Hepatocyte (in vitro differentiated cells): ENCODE measurements at regions not wholly inside any gene's neighbourhood (a gene's known extent, or its start where the extent isn't known, plus 50 kb on each side); places are given as distances from the start of the nearest gene placed in this dataset.

ENCODE experiments used
- CTCF ChIP-seq: fragments of 200-600 bp; sonication (generic); IDR thresholded peaks from 2 replicates; pipeline ENCODE4 v1.5.1; 2016; ENCODE audit warnings: antibody characterized with exemption, mild to moderate bottlenecking; ENCODE audit not compliant: poor library complexity
- EZH2 ChIP-seq: fragments of 200-600 bp; sonication (generic); IDR thresholded peaks from 2 replicates; pipeline ENCODE4 v1.6.1; 2016; ENCODE audit warnings: antibody characterized with exemption, mild to moderate bottlenecking, borderline replicate concordance

DNA sequence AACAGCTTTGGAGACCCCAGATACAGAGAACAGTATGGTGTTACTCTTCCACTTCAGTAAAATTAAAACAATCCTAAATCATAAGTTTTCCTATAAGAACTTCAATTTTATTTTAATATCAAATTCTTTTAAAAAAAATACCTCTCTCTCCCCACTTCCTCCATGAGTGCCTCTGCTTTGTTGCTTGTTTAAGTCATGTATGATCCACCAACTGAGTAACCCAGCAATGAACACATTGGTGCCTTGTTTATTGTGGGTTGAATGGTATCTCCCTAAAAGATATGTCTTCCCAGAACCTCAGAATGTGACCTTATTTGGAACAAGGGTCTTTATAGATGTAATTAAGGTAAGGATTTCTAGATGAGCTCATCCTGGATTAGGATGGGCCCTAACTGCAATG, 143.5 kb upstream of the EGLN3 start:
- TF ChIP-seq CTCF = no peak
- no peak for TF ChIP-seq EZH2
